ENCODE measurements at regions not wholly inside any gene's neighbourhood (a gene's known extent, or its start where the extent isn't known, plus 50 kb on each side); places are given as distances from the start of the nearest gene placed in this dataset.

GRCh38 chr12:29940811-29941210 is 157.1 kb upstream of the TMTC1 start:
- no peak overlapping the region for H3K4me3 ChIP-seq (ENCODE audit: control insufficient read depth in 2 of 3, extremely low read depth in 1 of 3, insufficient read depth in 2 of 3, low read depth in 1 of 3, low read length in 3 of 3)
- no peaks in the 10 kb centered on the region for H3K4me1 ChIP-seq (ENCODE audit: control insufficient read depth, extremely low read depth, insufficient read depth, low read length)
- H3K79me2 ChIP-seq (ENCODE audit: control insufficient read depth, insufficient read depth, low read length) = no peaks in the 10 kb centered on the region
- no peaks in the 10 kb centered on the region for H3K36me3 ChIP-seq (ENCODE audit: control insufficient read depth in 2 of 2, extremely low read depth in 1 of 2, insufficient read depth in 2 of 2, low read length in 2 of 2)
- dilution Hi-C loops (cut with MboI; ENCODE audit: extremely low pct_ligation_motif_present, low sequenced_read_pairs) = no loop called here
- H3K9me1 ChIP-seq (ENCODE audit: control insufficient read depth, extremely low read depth, insufficient read depth, low read length) = no peaks in the 10 kb centered on the region
- TF ChIP-seq CTCF (optimal IDR thresholded peaks at IDR 0.05 in 1 of 3, IDR thresholded peaks at IDR 0.05 in 1 of 3, conservative IDR thresholded peaks at IDR 0.05 in 1 of 3; ENCODE audit: extremely low read depth in 1 of 3, insufficient read depth in 2 of 3, low read length in 3 of 3) = no peak
- no peak for TF ChIP-seq EZH2 (IDR thresholded peaks at IDR 0.05; ENCODE audit: low read length)
- no peaks in the 10 kb centered on the region for H3K27me3 ChIP-seq (ENCODE audit: control insufficient read depth, extremely low read depth, insufficient read depth, low read length)
- no peak overlapping the region for H2AFZ ChIP-seq (ENCODE audit: control insufficient read depth, low read length)
- no peaks in the 10 kb centered on the region for H3K9me3 ChIP-seq (ENCODE audit: control insufficient read depth, low read depth, low read length)
- H3K27ac ChIP-seq (ENCODE audit: control insufficient read depth, insufficient read depth, low read length) = no peak overlapping the region
- DNase-seq (ENCODE audit: low read depth, low spot score) = no peak
- H4K20me1 ChIP-seq (ENCODE audit: control insufficient read depth, extremely low read depth, insufficient read depth, low read length) = no peaks in the 10 kb centered on the region
- no peak overlapping the region for H3K4me2 ChIP-seq (ENCODE audit: control insufficient read depth, extremely low read depth, insufficient read depth, low read depth, low read length)
- no peak for FAIRE-seq
- H3K9ac ChIP-seq (ENCODE audit: control insufficient read depth, extremely low read depth, insufficient read depth, low read length) = no peak overlapping the region

DNA sequence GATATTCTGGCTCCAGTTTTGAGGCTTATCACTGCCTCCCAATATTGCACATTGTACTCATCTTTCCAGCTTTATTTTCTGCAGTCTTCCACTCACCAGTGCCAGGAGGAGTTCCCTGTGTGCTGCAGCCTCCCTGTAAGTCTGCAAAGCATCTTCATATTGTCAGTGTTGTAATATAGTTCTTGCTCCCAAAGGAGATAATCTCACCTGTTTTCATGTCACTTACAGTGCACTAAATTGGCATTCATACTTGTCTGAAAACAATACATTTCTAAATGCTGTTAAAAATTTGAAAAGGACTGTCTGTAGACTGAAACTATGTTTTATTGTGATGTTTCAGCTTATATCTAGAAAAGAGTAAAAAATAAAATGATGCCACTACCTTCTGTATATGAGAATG is 146.8 kb upstream of the TMTC1 start:
- FAIRE-seq = no peak

More for the DNA sequence above, 146.8 kb upstream of the TMTC1 start:
- Histone ChIP-seq H3K9me1 (ENCODE audit: control insufficient read depth, extremely low read depth, insufficient read depth, low read length) (no peaks in the 10 kb centered on the region), H3K79me2 (ENCODE audit: control insufficient read depth, insufficient read depth, low read length) (no peaks in the 10 kb centered on the region), H3K36me3 (ENCODE audit: control insufficient read depth in 2 of 2, extremely low read depth in 1 of 2, insufficient read depth in 2 of 2, low read length in 2 of 2) (no peaks in the 10 kb centered on the region), H3K27ac (ENCODE audit: control insufficient read depth, insufficient read depth, low read length) (no peak overlapping the region), H3K4me2 (ENCODE audit: control insufficient read depth, extremely low read depth, insufficient read depth, low read depth, low read length) (no peak overlapping the region), H3K27me3 (ENCODE audit: control insufficient read depth, extremely low read depth, insufficient read depth, low read length) (no peaks in the 10 kb centered on the region), H3K4me3 (ENCODE audit: control insufficient read depth in 2 of 3, extremely low read depth in 1 of 3, insufficient read depth in 2 of 3, low read depth in 1 of 3, low read length in 3 of 3) (no peak overlapping the region), H3K4me1 (ENCODE audit: control insufficient read depth, extremely low read depth, insufficient read depth, low read length) (no peaks in the 10 kb centered on the region), H4K20me1 (ENCODE audit: control insufficient read depth, extremely low read depth, insufficient read depth, low read length) (no peaks in the 10 kb centered on the region), H2AFZ (ENCODE audit: control insufficient read depth, low read length) (no peak overlapping the region), H3K9me3 (ENCODE audit: control insufficient read depth, low read depth, low read length) (no peaks in the 10 kb centered on the region), H3K9ac (ENCODE audit: control insufficient read depth, extremely low read depth, insufficient read depth, low read length) (no peak overlapping the region)
- no peak for DNase-seq (ENCODE audit: low read depth, low spot score)
- TF ChIP-seq EZH2 (IDR thresholded peaks at IDR 0.05; ENCODE audit: low read length) (no peak), CTCF (optimal IDR thresholded peaks at IDR 0.05 in 1 of 3, IDR thresholded peaks at IDR 0.05 in 1 of 3, conservative IDR thresholded peaks at IDR 0.05 in 1 of 3; ENCODE audit: extremely low read depth in 1 of 3, insufficient read depth in 2 of 3, low read length in 3 of 3) (no peak)
- dilution Hi-C loops (cut with MboI; ENCODE audit: extremely low pct_ligation_motif_present, low sequenced_read_pairs) = no loop called here

All from keratinocyte (primary cell).